ENCODE measurements at regions not wholly inside any gene's neighbourhood (a gene's known extent, or its start where the extent isn't known, plus 50 kb on each side); places are given as distances from the start of the nearest gene placed in this dataset.
"Not testable (repeated sequence)": the region's sequence is repeated elsewhere in the genome, so short reads cannot be mapped to it uniquely, and the experiment has no call there.

DNA sequence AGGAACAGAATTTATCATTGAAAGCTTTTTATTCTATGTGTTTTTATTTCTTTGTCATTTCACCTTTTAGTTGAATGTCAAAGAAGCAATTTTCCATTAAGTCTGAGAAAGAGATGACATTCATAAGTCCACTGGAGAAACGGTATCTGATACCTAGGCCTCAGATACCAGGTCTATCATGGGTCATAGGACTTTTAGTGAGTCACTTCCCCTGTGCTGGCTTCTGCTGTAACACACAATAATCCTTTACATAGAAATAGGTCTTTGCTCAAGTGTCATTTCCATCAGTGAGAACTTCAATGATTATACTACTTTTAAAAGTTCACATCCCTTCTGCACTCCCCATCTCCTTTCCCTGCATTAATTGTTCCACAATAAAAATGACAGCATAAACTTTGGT, 125.5 kb upstream of the ARMCX2 start:
- Histone ChIP-seq H3K27me3 (no peaks in the 10 kb centered on the region), H3K9me3 (no peaks in the 10 kb centered on the region), H3K4me1 (no peaks in the 10 kb centered on the region), H3K27ac (no peak overlapping the region), H3K36me3 (no peaks in the 10 kb centered on the region), H3K4me3 (no peak overlapping the region)
- TF ChIP-seq POLR2A (IDR thresholded peaks at IDR 0.05) (no peak), EP300 (IDR thresholded peaks at IDR 0.05) (no peak), POLR2AphosphoS5 (IDR thresholded peaks at IDR 0.05) (no peak)
- TF ChIP-seq, protein P1, sequence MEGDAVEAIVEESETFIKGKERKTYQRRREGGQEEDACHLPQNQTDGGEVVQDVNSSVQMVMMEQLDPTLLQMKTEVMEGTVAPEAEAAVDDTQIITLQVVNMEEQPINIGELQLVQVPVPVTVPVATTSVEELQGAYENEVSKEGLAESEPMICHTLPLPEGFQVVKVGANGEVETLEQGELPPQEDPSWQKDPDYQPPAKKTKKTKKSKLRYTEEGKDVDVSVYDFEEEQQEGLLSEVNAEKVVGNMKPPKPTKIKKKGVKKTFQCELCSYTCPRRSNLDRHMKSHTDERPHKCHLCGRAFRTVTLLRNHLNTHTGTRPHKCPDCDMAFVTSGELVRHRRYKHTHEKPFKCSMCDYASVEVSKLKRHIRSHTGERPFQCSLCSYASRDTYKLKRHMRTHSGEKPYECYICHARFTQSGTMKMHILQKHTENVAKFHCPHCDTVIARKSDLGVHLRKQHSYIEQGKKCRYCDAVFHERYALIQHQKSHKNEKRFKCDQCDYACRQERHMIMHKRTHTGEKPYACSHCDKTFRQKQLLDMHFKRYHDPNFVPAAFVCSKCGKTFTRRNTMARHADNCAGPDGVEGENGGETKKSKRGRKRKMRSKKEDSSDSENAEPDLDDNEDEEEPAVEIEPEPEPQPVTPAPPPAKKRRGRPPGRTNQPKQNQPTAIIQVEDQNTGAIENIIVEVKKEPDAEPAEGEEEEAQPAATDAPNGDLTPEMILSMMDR (IDR thresholded peaks at IDR 0.05) = no peak
- WGBS = 30% methylated on average over 1 of the region's 1 CpG
- no peak for DNase-seq (ENCODE audit: low spot score in 2 of 2)

DNA sequence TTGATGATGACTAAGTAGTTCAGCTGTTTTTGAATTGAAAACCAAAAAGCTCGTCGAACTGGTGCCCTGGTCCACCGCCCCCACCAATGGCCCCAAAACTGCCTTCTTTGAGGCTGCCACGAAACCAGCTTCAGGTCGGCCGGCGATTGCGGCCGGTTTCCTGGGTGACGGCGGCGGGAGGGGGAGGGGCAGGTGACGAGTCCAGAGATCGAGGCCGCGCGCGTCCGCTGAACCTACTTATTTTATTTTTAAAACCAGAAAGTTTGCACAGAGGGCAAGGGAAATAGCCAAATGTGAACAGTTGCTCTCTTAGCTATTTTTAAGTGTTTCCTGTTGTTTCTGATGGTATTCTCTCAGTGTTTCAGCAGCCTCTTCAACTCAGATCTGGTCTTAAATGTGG, 120.8 kb upstream of the ARMCX2 start:
- 85% methylated on average over 19 of the region's 19 CpGs for WGBS
- not testable (repeated sequence) for H3K27ac ChIP-seq; H3K36me3 ChIP-seq; H3K4me3 ChIP-seq; H3K9me3 ChIP-seq; H3K4me1 ChIP-seq; DNase-seq (ENCODE audit: low spot score in 2 of 2); H3K27me3 ChIP-seq

DNA sequence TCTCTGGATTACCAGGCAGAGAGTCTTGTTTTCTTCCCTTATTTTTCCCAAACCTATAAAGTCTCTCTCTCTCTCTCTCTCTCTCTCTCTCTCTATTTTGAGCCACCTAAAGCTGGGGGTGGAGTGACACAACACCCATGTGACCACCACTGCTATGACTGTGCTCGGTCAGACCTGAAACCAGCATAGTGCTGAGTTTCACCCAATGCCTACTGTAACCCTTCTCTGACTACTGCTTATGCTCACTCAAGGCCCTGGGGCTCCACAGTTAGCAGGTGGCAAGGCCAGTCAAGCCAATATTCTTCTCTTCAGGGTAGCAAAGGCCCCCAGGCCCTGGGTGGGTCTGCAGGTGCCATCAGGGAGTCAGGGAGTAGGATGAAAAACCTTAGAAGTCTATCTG, 114.7 kb upstream of the ARMCX2 start:
- Histone ChIP-seq H3K27ac (no peak overlapping the region), H3K27me3 (no peaks in the 10 kb centered on the region)
- TF ChIP-seq, protein P1 (IDR thresholded peaks at IDR 0.05) = no peak
- TF ChIP-seq POLR2A (IDR thresholded peaks at IDR 0.05) (no peak), EP300 (IDR thresholded peaks at IDR 0.05) (no peak), POLR2AphosphoS5 (IDR thresholded peaks at IDR 0.05) (no peak)

DNA sequence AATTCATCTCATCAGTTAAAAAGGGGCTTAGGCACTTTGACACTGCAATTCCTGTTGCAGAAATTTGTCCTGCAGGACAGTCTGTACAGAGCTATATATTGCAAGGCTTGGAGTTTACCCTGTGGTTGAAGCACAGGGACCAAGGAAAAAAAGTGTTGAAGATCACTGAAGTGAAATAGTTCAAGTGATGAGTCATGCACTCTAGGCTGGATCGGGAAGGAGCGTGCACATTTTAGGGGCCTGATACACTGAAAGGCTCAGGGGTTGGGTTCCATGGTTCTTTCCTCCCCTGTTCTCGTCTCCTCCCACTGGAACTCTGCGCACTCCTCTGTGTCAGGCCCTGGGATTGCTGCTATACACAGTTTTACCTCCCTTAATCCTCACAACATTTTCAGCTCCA, 104.9 kb upstream of the ARMCX2 start:
- H3K4me3 ChIP-seq = no peak overlapping the region
- no peaks in the 10 kb centered on the region for H3K4me1 ChIP-seq
- no peaks in the 10 kb centered on the region for H3K9me3 ChIP-seq
- H3K36me3 ChIP-seq = no peaks in the 10 kb centered on the region
- DNase-seq (ENCODE audit: low spot score in 2 of 2) = no peak
- H3K27ac ChIP-seq = no peak overlapping the region
- no peaks in the 10 kb centered on the region for H3K27me3 ChIP-seq
- WGBS = 76% methylated on average over 4 of the region's 4 CpGs
- TF ChIP-seq, protein P1 (IDR thresholded peaks at IDR 0.05) = no peak
- TF ChIP-seq EP300 (IDR thresholded peaks at IDR 0.05) (no peak), POLR2AphosphoS5 (IDR thresholded peaks at IDR 0.05) (no peak), POLR2A (IDR thresholded peaks at IDR 0.05) (no peak)

More for the DNA sequence above, 114.7 kb upstream of the ARMCX2 start:
- H3K9me3 ChIP-seq = no peaks in the 10 kb centered on the region
- H3K4me1 ChIP-seq = no peaks in the 10 kb centered on the region
- no peaks in the 10 kb centered on the region for H3K36me3 ChIP-seq
- WGBS = 92% methylated on average over 1 of the region's 1 CpG
- no peak for DNase-seq (ENCODE audit: low spot score in 2 of 2)
- no peak overlapping the region for H3K4me3 ChIP-seq

DNA sequence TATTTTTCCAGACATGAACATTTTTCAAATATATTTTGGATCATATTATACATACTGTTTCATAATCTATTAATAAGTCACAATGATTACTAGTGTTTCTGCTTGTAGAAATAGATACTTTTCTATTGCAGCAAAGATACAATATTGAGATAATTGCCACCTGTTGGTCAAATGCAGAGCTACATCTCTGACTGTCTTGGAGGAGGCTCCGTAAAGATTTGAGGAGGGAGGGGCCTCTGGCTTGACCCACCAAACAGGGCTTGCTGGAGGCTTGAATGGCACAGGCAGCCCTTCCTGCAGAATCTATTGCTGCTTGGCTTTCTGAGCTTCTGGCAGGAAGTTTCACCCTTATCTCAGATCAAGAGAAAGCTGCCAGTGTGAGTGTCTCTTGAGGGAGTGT, 99.3 kb upstream of the ARMCX2 start:
- no peaks in the 10 kb centered on the region for H3K27me3 ChIP-seq
- no peak for TF ChIP-seq EP300 (IDR thresholded peaks at IDR 0.05)
- no peak for TF ChIP-seq POLR2AphosphoS5 (IDR thresholded peaks at IDR 0.05)
- no peak for TF ChIP-seq POLR2A (IDR thresholded peaks at IDR 0.05)
- TF ChIP-seq, protein P1 (IDR thresholded peaks at IDR 0.05) = peak; percentile 11 to 28
- H3K27ac ChIP-seq = no peak overlapping the region
- no peaks in the 10 kb centered on the region for H3K9me3 ChIP-seq
- no peak overlapping the region for H3K4me3 ChIP-seq
- DNase-seq (ENCODE audit: low spot score in 2 of 2) = no peak
- H3K4me1 ChIP-seq = no peaks in the 10 kb centered on the region
- WGBS = 0% methylated on average over 1 of the region's 1 CpG
- H3K36me3 ChIP-seq = no peaks in the 10 kb centered on the region

DNA sequence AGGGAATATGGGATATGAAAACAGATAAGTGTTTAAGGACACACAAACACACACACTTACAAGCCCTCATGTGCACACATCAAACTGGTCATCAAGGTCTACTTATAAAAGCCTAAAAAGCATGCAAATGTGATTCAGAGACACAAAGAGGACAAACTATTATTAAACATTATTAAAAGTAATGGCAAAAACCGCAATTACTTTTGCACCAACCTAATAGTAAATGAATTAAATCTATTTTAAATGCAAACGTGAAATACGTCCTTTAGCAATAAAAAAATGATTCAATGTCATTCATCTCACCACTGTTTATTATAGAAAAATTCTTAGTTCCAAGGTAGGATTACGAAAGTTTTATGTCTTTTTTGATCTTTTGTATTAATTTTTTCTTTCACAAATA, 91.1 kb upstream of the ARMCX2 start:
- Histone ChIP-seq H3K27ac (no peak overlapping the region), H3K4me3 (no peak overlapping the region), H3K36me3 (no peaks in the 10 kb centered on the region), H3K9me3 (no peaks in the 10 kb centered on the region), H3K4me1 (no peaks in the 10 kb centered on the region), H3K27me3 (no peaks in the 10 kb centered on the region)
- TF ChIP-seq POLR2A (IDR thresholded peaks at IDR 0.05) (no peak), POLR2AphosphoS5 (IDR thresholded peaks at IDR 0.05) (no peak), EP300 (IDR thresholded peaks at IDR 0.05) (no peak)
- TF ChIP-seq, protein P1 (IDR thresholded peaks at IDR 0.05) = no peak
- DNase-seq (ENCODE audit: low spot score in 2 of 2) = no peak
- WGBS = 61% methylated on average over 4 of the region's 4 CpGs

All from suprapubic skin (tissue), 4 donors.